ENCODE measurements at regions not wholly inside any gene's neighbourhood (a gene's known extent, or its start where the extent isn't known, plus 50 kb on each side); places are given as distances from the start of the nearest gene placed in this dataset.

DNA sequence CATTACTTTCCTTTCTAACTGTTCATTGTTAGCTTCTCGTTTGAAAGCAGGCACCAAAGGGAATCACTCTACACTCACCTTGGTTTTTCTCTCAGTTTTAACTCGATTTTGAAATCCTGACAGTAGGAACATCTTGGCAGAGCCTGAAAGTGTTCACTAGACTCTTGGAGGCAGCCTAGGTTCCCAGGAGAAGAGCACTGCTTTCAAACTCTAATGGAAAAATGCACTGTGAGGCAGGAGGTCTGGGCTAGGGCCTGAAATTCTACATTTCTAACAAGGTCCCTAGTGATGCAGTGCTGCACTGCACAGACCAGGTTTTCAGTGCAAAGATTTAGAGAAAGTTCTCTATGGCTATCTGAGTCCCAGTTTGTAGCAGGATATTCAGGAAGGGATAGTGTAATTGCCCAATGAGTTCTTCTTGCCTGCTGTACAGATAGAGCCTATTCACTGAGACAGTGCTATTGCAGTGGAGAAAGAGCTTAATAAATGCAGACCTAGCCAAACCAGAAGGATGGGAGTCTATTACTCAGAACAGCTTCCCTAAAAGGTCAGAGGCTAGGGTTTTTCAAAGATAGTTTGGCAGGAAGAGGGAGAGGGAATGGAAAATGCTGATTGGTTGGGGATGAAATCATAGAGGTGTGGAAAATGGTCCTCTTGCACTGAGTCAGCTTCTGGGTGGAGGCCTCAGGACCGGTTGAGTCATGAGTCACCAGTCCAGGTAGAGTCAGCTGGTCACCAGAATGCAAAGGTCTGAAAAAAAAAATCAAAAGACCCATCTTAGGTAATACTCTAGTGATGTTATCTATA lies 153.9 kb downstream of the GPBP1 start:
- Histone ChIP-seq H3K9me3 (replicated peaks; ENCODE audit: insufficient read depth, low read length) (no peaks in the 10 kb centered on the region), H3K27me3 (replicated peaks; ENCODE audit: insufficient read depth, low read length) (no peaks in the 10 kb centered on the region), H3K36me3 (replicated peaks; ENCODE audit: insufficient read depth, low read length) (no peaks in the 10 kb centered on the region), H3K9me2 (replicated peaks; ENCODE audit: insufficient read depth, low read length) (no peaks in the 10 kb centered on the region), H3K4me2 (ENCODE audit: low read depth, low read length) (no peak overlapping the region), H2AFZ (ENCODE audit: low read length) (no peak overlapping the region), H3K4me3 (ENCODE audit: low read length) (no peak overlapping the region), H3K9ac (ENCODE audit: low read length) (no peak overlapping the region), H3K4me1 (ENCODE audit: low read length) (no peaks in the 10 kb centered on the region), H3K27ac (ENCODE audit: low read length) (no peak overlapping the region), H4K20me1 (ENCODE audit: insufficient read depth, low read length) (no peaks in the 10 kb centered on the region), H3K79me2 (ENCODE audit: low read length) (no peaks in the 10 kb centered on the region), H3F3A (ENCODE audit: insufficient read depth, low read length) (no peaks in the 10 kb centered on the region)
- no peak for DNase-seq
- TF ChIP-seq EZH2phosphoT487 (IDR thresholded peaks at IDR 0.05; ENCODE audit: low read length) (no peak), EZH2 (optimal IDR thresholded peaks at IDR 0.05; ENCODE audit: low read depth, low read length) (no peak)
- TF ChIP-seq, protein P1, sequence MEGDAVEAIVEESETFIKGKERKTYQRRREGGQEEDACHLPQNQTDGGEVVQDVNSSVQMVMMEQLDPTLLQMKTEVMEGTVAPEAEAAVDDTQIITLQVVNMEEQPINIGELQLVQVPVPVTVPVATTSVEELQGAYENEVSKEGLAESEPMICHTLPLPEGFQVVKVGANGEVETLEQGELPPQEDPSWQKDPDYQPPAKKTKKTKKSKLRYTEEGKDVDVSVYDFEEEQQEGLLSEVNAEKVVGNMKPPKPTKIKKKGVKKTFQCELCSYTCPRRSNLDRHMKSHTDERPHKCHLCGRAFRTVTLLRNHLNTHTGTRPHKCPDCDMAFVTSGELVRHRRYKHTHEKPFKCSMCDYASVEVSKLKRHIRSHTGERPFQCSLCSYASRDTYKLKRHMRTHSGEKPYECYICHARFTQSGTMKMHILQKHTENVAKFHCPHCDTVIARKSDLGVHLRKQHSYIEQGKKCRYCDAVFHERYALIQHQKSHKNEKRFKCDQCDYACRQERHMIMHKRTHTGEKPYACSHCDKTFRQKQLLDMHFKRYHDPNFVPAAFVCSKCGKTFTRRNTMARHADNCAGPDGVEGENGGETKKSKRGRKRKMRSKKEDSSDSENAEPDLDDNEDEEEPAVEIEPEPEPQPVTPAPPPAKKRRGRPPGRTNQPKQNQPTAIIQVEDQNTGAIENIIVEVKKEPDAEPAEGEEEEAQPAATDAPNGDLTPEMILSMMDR (IDR thresholded peaks at IDR 0.05; ENCODE audit: low read length) = no peak

DNA sequence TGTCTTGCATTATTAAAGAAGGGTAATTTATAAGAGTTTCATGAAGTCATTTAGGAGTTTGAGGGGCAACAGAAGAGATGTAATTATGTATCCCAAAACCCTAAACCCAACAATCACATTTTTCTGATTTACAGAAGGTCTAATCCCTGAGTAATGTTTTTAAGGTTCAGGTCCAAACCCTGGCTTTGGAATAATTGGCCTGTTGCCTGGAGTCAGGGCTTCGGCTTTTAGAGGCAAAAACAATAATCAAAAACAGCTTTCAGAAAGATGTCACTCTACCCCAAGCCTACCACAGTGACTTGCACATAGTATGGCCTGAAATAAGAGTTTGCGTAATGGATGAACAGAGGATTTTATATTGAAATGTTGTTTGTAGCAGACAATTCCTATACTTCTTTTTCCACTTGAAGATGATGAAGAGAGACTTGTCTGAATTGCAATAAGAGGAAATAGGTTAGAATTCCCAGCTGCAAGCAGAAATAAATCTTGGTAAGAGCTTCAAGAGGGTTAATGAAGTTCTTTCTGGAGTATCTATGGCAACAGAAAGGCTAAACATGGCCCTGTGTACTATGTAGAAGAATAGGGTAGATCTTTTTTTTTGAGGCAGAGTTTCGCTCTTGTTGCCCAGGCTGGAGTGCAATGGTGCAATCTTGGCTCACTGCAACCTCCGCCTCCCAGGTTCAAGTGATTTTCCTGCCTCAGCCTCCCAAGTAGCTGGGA lies 152.0 kb downstream of the GPBP1 start:
- H2AFZ ChIP-seq (ENCODE audit: low read length) = no peak overlapping the region
- H3K9ac ChIP-seq (ENCODE audit: low read length) = no peak overlapping the region
- DNase-seq = no peak
- no peaks in the 10 kb centered on the region for H3K27me3 ChIP-seq (replicated peaks; ENCODE audit: insufficient read depth, low read length)
- TF ChIP-seq EZH2phosphoT487 (IDR thresholded peaks at IDR 0.05; ENCODE audit: low read length) = no peak
- TF ChIP-seq, protein P1 (IDR thresholded peaks at IDR 0.05; ENCODE audit: low read length) = no peak
- TF ChIP-seq EZH2 (optimal IDR thresholded peaks at IDR 0.05; ENCODE audit: low read depth, low read length) = no peak
- no peak overlapping the region for H3K4me2 ChIP-seq (ENCODE audit: low read depth, low read length)
- no peak overlapping the region for H3K4me3 ChIP-seq (ENCODE audit: low read length)
- no peaks in the 10 kb centered on the region for H3K36me3 ChIP-seq (replicated peaks; ENCODE audit: insufficient read depth, low read length)
- no peaks in the 10 kb centered on the region for H3K9me2 ChIP-seq (replicated peaks; ENCODE audit: insufficient read depth, low read length)
- H3K4me1 ChIP-seq (ENCODE audit: low read length) = no peaks in the 10 kb centered on the region
- no peaks in the 10 kb centered on the region for H3K79me2 ChIP-seq (ENCODE audit: low read length)
- no peaks in the 10 kb centered on the region for H3F3A ChIP-seq (ENCODE audit: insufficient read depth, low read length)
- H4K20me1 ChIP-seq (ENCODE audit: insufficient read depth, low read length) = no peaks in the 10 kb centered on the region
- H3K9me3 ChIP-seq (replicated peaks; ENCODE audit: insufficient read depth, low read length) = no peaks in the 10 kb centered on the region
- no peak overlapping the region for H3K27ac ChIP-seq (ENCODE audit: low read length)

DNA sequence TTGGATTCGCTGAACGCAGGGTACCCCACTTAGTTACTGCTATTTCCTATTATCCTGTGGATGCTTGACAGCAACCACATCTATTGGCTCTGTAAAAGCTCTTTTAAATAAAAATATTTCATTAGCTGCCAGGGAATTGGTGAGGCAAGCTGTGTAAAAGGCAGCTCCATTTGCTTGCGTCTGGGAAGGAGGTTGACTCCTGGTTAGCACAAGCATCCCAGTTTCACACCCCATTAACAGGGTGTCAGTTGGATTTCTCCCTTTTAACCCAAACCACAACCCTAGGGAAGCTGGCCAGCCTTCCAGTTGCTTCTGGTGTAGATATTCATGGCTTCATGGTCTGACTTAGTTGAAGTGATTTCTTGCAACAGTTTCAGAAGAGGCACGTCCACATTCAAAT lies 151.0 kb downstream of the GPBP1 start:
- Histone ChIP-seq H3K27ac (ENCODE audit: low read length) (no peak overlapping the region), H3K79me2 (ENCODE audit: low read length) (no peaks in the 10 kb centered on the region), H3K4me1 (ENCODE audit: low read length) (no peaks in the 10 kb centered on the region), H3K4me3 (ENCODE audit: low read length) (no peak overlapping the region), H2AFZ (ENCODE audit: low read length) (no peak overlapping the region), H3K9me2 (replicated peaks; ENCODE audit: insufficient read depth, low read length) (no peaks in the 10 kb centered on the region), H3K4me2 (ENCODE audit: low read depth, low read length) (no peak overlapping the region), H3K27me3 (replicated peaks; ENCODE audit: insufficient read depth, low read length) (no peaks in the 10 kb centered on the region), H4K20me1 (ENCODE audit: insufficient read depth, low read length) (no peaks in the 10 kb centered on the region), H3K9me3 (replicated peaks; ENCODE audit: insufficient read depth, low read length) (no peaks in the 10 kb centered on the region), H3F3A (ENCODE audit: insufficient read depth, low read length) (no peaks in the 10 kb centered on the region), H3K9ac (ENCODE audit: low read length) (no peak overlapping the region), H3K36me3 (replicated peaks; ENCODE audit: insufficient read depth, low read length) (no peaks in the 10 kb centered on the region)
- no peak for DNase-seq
- TF ChIP-seq, protein P1 (IDR thresholded peaks at IDR 0.05; ENCODE audit: low read length) = no peak
- no peak for TF ChIP-seq EZH2phosphoT487 (IDR thresholded peaks at IDR 0.05; ENCODE audit: low read length)
- no peak for TF ChIP-seq EZH2 (optimal IDR thresholded peaks at IDR 0.05; ENCODE audit: low read depth, low read length)

All from MM.1S (cell line).